NB4 (cell line): ENCODE measurements at regions not wholly inside any gene's neighbourhood (a gene's known extent, or its start where the extent isn't known, plus 50 kb on each side); places are given as distances from the start of the nearest gene placed in this dataset.

Source experiments
- CTCF ChIP-seq: IDR thresholded peaks from one replicate; pipeline ENCODE4 v1.5.1; 2012; ENCODE audit warnings: low read depth, low read length
- MAX ChIP-seq: IDR thresholded peaks from 2 replicates; pipeline ENCODE4 v1.6.1; 2011; ENCODE audit warnings: low read depth, low read length
- MYC ChIP-seq: IDR thresholded peaks from 2 replicates; pipeline ENCODE4 v1.6.1; 2011; ENCODE audit warnings: low read depth, low read length
- POLR2A ChIP-seq: IDR thresholded peaks from 2 replicates; pipeline ENCODE4 v1.6.1; 2011; ENCODE audit warnings: mild to moderate bottlenecking; ENCODE audit not compliant: insufficient read length; ENCODE audit errors: extremely low read depth

- TF ChIP-seq CTCF (no peak), POLR2A (peak; percentile 31), MAX (peak; percentile 38; the same call in 1 of the 2 replicates), MYC (no peak)
Measured at GRCh38 chr20:53738945-53739798, 145.5 kb upstream of the ZNF217 start.
